ENCODE measurements at regions not wholly inside any gene's neighbourhood (a gene's known extent, or its start where the extent isn't known, plus 50 kb on each side); places are given as distances from the start of the nearest gene placed in this dataset.

DNA sequence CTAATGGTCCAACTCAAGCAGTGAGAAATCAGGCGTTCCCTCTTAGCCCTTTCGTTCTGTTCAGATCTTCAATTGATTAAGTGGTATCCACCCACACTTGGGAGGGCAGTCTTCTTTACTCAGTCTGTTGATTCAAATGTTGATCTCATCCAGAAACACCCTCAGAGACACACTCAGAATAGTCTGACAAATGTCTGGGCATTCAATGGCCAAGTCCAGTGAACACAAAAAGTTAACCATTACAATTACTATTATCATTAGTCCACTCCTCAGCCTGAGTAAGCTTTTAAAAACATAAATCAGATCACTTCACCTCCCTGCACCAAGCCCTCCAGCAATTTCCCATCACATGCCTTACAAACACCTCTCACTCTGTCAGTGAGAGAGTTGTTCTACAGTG is 423.2 kb downstream of the RFPL4B start:
- no peaks in the 10 kb centered on the region for H3K4me1 ChIP-seq (ENCODE audit: insufficient read depth, low read length, severe bottlenecking)
- TF ChIP-seq EZH2 (IDR thresholded peaks at IDR 0.05; ENCODE audit: borderline replicate concordance, low read length): no peak
- TF ChIP-seq, protein P1, sequence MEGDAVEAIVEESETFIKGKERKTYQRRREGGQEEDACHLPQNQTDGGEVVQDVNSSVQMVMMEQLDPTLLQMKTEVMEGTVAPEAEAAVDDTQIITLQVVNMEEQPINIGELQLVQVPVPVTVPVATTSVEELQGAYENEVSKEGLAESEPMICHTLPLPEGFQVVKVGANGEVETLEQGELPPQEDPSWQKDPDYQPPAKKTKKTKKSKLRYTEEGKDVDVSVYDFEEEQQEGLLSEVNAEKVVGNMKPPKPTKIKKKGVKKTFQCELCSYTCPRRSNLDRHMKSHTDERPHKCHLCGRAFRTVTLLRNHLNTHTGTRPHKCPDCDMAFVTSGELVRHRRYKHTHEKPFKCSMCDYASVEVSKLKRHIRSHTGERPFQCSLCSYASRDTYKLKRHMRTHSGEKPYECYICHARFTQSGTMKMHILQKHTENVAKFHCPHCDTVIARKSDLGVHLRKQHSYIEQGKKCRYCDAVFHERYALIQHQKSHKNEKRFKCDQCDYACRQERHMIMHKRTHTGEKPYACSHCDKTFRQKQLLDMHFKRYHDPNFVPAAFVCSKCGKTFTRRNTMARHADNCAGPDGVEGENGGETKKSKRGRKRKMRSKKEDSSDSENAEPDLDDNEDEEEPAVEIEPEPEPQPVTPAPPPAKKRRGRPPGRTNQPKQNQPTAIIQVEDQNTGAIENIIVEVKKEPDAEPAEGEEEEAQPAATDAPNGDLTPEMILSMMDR (IDR thresholded peaks at IDR 0.05; ENCODE audit: low read length): no peak
- H2AFZ ChIP-seq (ENCODE audit: low read length): no peak overlapping the region
- no peak overlapping the region for H3K9ac ChIP-seq (ENCODE audit: low read length)
- no peaks in the 10 kb centered on the region for H3K27me3 ChIP-seq (ENCODE audit: insufficient read depth, low read length)
- no peaks in the 10 kb centered on the region for H3K9me2 ChIP-seq (ENCODE audit: low read depth, low read length)
- H3K4me2 ChIP-seq (ENCODE audit: low read length): no peak overlapping the region
- H3K4me3 ChIP-seq (ENCODE audit: low read depth, low read length, poor library complexity, severe bottlenecking): no peak overlapping the region
- H3K36me3 ChIP-seq (ENCODE audit: insufficient read depth, low read length): no peaks in the 10 kb centered on the region
- H3K79me2 ChIP-seq (ENCODE audit: insufficient read depth, low read length): no peaks in the 10 kb centered on the region
- H4K20me1 ChIP-seq (ENCODE audit: insufficient read depth, low read length): no peaks in the 10 kb centered on the region
- H3F3A ChIP-seq (ENCODE audit: insufficient read depth, low read length): no peaks in the 10 kb centered on the region
- no peaks in the 10 kb centered on the region for H3K9me3 ChIP-seq (ENCODE audit: low read length)
- no peak overlapping the region for H3K27ac ChIP-seq (ENCODE audit: low read depth, low read length, poor library complexity, severe bottlenecking)

DNA sequence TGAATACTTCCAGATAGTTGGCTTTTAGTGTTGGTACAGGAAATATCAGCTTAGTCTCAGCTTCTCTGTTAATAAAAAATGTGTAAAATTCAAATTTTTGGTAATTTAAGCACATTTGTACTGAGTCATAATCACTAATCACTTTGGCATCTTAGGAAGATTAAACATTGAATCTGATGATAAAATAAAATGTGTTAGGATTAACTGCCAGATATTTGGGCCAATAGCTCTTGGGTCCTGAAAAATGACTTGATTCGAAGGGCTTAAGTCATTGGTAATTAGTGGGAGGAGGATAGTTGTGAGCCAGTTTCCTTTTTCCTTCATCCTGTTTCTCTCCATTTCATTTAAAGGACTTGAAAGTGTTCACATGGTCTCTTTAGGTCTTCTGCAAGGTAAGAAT is 426.1 kb downstream of the RFPL4B start:
- no peak overlapping the region for H3K4me2 ChIP-seq (ENCODE audit: low read length)
- no peak overlapping the region for H3K9ac ChIP-seq (ENCODE audit: low read length)
- TF ChIP-seq EZH2 (IDR thresholded peaks at IDR 0.05; ENCODE audit: borderline replicate concordance, low read length): no peak
- TF ChIP-seq, protein P1 (IDR thresholded peaks at IDR 0.05; ENCODE audit: low read length): no peak
- no peaks in the 10 kb centered on the region for H3K79me2 ChIP-seq (ENCODE audit: insufficient read depth, low read length)
- H3F3A ChIP-seq (ENCODE audit: insufficient read depth, low read length): no peaks in the 10 kb centered on the region
- H3K36me3 ChIP-seq (ENCODE audit: insufficient read depth, low read length): no peaks in the 10 kb centered on the region
- no peaks in the 10 kb centered on the region for H3K9me2 ChIP-seq (ENCODE audit: low read depth, low read length)
- H3K27ac ChIP-seq (ENCODE audit: low read depth, low read length, poor library complexity, severe bottlenecking): no peak overlapping the region
- no peaks in the 10 kb centered on the region for H3K9me3 ChIP-seq (ENCODE audit: low read length)
- no peak overlapping the region for H3K4me3 ChIP-seq (ENCODE audit: low read depth, low read length, poor library complexity, severe bottlenecking)
- no peaks in the 10 kb centered on the region for H3K27me3 ChIP-seq (ENCODE audit: insufficient read depth, low read length)
- H3K4me1 ChIP-seq (ENCODE audit: insufficient read depth, low read length, severe bottlenecking): no peaks in the 10 kb centered on the region
- H4K20me1 ChIP-seq (ENCODE audit: insufficient read depth, low read length): no peaks in the 10 kb centered on the region
- no peak overlapping the region for H2AFZ ChIP-seq (ENCODE audit: low read length)

DNA sequence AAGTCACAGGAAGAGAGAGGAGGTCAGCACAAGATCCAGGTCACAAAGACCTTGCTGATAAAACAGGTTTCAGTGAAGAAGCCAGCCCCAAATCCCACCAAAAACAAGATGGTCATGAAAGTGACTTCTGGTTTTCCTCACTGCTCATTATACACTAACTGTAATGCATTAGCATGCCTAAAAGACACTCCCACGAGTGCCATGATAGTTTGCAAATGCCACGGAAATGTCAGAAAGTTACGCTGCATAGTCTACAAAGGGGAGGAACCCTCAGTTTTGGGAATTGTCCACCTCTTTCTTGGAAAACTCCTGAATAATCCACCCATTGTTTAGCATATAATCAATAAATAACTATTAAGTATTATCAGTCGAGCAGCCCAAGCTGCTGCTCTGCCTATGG is 427.2 kb downstream of the RFPL4B start:
- no peaks in the 10 kb centered on the region for H3K4me1 ChIP-seq (ENCODE audit: insufficient read depth, low read length, severe bottlenecking)
- H3K27me3 ChIP-seq (ENCODE audit: insufficient read depth, low read length): no peaks in the 10 kb centered on the region
- H3K9me3 ChIP-seq (ENCODE audit: low read length): no peaks in the 10 kb centered on the region
- H3K36me3 ChIP-seq (ENCODE audit: insufficient read depth, low read length): no peaks in the 10 kb centered on the region
- H3F3A ChIP-seq (ENCODE audit: insufficient read depth, low read length): no peaks in the 10 kb centered on the region
- H3K27ac ChIP-seq (ENCODE audit: low read depth, low read length, poor library complexity, severe bottlenecking): no peak overlapping the region
- no peak for TF ChIP-seq EZH2 (IDR thresholded peaks at IDR 0.05; ENCODE audit: borderline replicate concordance, low read length)
- TF ChIP-seq, protein P1 (IDR thresholded peaks at IDR 0.05; ENCODE audit: low read length): no peak
- H2AFZ ChIP-seq (ENCODE audit: low read length): no peak overlapping the region
- no peak overlapping the region for H3K4me2 ChIP-seq (ENCODE audit: low read length)
- H3K9ac ChIP-seq (ENCODE audit: low read length): no peak overlapping the region
- H3K4me3 ChIP-seq (ENCODE audit: low read depth, low read length, poor library complexity, severe bottlenecking): no peak overlapping the region
- H3K79me2 ChIP-seq (ENCODE audit: insufficient read depth, low read length): no peaks in the 10 kb centered on the region
- H4K20me1 ChIP-seq (ENCODE audit: insufficient read depth, low read length): no peaks in the 10 kb centered on the region
- H3K9me2 ChIP-seq (ENCODE audit: low read depth, low read length): no peaks in the 10 kb centered on the region
